HFFc6 (cell line): ENCODE measurements at regions not wholly inside any gene's neighbourhood (a gene's known extent, or its start where the extent isn't known, plus 50 kb on each side); places are given as distances from the start of the nearest gene placed in this dataset. TPM values are rescaled to one million over a fixed set of nuclear protein-coding genes. Genes with fewer than 3 reads are reported as not detected.

Experiments
- microRNA-seq: library from miRNA; unstranded; fragments of <30 nt; microRNA quantifications from one replicate; pipeline ENCODE4, GENCODE V29; 2019

Small RNA genes lying in the stretch of these regions (microRNA-seq; reads per million reads assigned to microRNA genes)
- gene MIR550A2 (not detected), gene MIR550B2 (not detected)
